SK-N-SH (cell line): ENCODE measurements at regions not wholly inside any gene's neighbourhood (a gene's known extent, or its start where the extent isn't known, plus 50 kb on each side); places are given as distances from the start of the nearest gene placed in this dataset.

Experiments used
- CTCF ChIA-PET: fragments of 300-600, 350-600 bp; formaldehyde crosslinking; extraction: SDS; loops from one replicate; lab custom pipeline; 2021; lab: Yijun Ruan, JAX
- POLR2A ChIA-PET: fragments of 350-600 bp; sonication (Branson Sonifier 250); formaldehyde crosslinking; extraction: SDS; loops from one replicate; lab custom pipeline; 2020; ENCODE audit warnings: antibody characterized with exemption, inconsistent platforms; lab: Yijun Ruan, JAX
- DNase-seq: peaks from one replicate; pipeline ENCODE4 v3.0.0; 2012
- H2AFZ ChIP-seq: fragments of 200-600 bp; sonication (generic); 2 replicates; pipeline ENCODE4 v1.8.1; 2016; ENCODE audit warnings: antibody characterized with exemption, mild to moderate bottlenecking, low read depth
- H3F3A ChIP-seq: fragments of 200-600 bp; sonication (generic); replicated peaks from 2 replicates; pipeline ENCODE3; 2016; ENCODE audit warnings: antibody characterized with exemption, mild to moderate bottlenecking; ENCODE audit not compliant: insufficient read depth
- H3K27ac ChIP-seq, 2 experiments: fragments of 200-500 bp in 1 of 2; fragments of 200-600 bp in 1 of 2; sonication (Bioruptor generic) in 1 of 2; sonication (generic), shearing (Covaris generic) in 1 of 2; 2 replicates each; pipeline versions ENCODE4 v1.5.1 to v1.6.1; 2014 to 2016; ENCODE audit warnings: low read depth in 2 of 2, inconsistent platforms in 1 of 2, low read length in 1 of 2, mild to moderate bottlenecking in 1 of 2, mixed read lengths in 1 of 2
- H3K27me3 ChIP-seq: fragments of 200-600 bp; sonication (generic), shearing (Covaris generic); 2 replicates; pipeline ENCODE4 v1.6.1; 2016; ENCODE audit warnings: mixed run types; ENCODE audit not compliant: insufficient read depth
- H3K36me3 ChIP-seq, 2 experiments: fragments of 200-500 bp in 1 of 2; fragments of 200-600 bp in 1 of 2; sonication (Bioruptor generic) in 1 of 2; sonication (generic) in 1 of 2; replicated peaks in 1 of 2; 2 replicates each; pipeline versions ENCODE3 to v1.5.1; 2014 to 2016; ENCODE audit warnings: low read length in 1 of 2, mild to moderate bottlenecking in 1 of 2; ENCODE audit not compliant: insufficient read depth in 2 of 2, control insufficient read depth in 1 of 2
- H3K4me1 ChIP-seq, 2 experiments: fragments of 200-500 bp in 1 of 2; fragments of 200-600 bp in 1 of 2; sonication (Bioruptor generic) in 1 of 2; sonication (generic), shearing (Covaris generic) in 1 of 2; 2 replicates each; pipeline versions ENCODE4 v1.5.1 to v1.6.1; 2014 to 2016; ENCODE audit warnings: low read depth in 1 of 2, low read length in 1 of 2, mixed run types in 1 of 2; ENCODE audit not compliant: insufficient read depth in 2 of 2, control insufficient read depth in 1 of 2
- H3K4me2 ChIP-seq: fragments of 200-600 bp; sonication (generic), shearing (Covaris generic); 2 replicates; pipeline ENCODE4 v1.6.1; 2017; ENCODE audit warnings: mixed run types
- H3K4me3 ChIP-seq, 2 experiments: fragments of 200-500 bp in 1 of 2; fragments of 200-600 bp in 1 of 2; sonication (Bioruptor generic) in 1 of 2; sonication (generic), shearing (Covaris generic) in 1 of 2; 2 replicates each; pipeline versions ENCODE4 v1.5.1 to v1.8.1; 2014 to 2016; ENCODE audit warnings: low read depth in 2 of 2, inconsistent platforms in 1 of 2, low read length in 1 of 2, mild to moderate bottlenecking in 1 of 2, mixed read lengths in 1 of 2, moderate library complexity in 1 of 2
- H3K79me2 ChIP-seq: fragments of 200-600 bp; sonication (generic); 2 replicates; pipeline ENCODE4 v1.8.1; 2017; ENCODE audit warnings: mild to moderate bottlenecking; ENCODE audit not compliant: insufficient read depth
- H3K9ac ChIP-seq: fragments of 200-600 bp; sonication (generic); 2 replicates; pipeline ENCODE4 v1.6.1; 2017; ENCODE audit warnings: mixed run types
- H3K9me2 ChIP-seq: fragments of 200-600 bp; sonication (generic); 2 replicates; pipeline ENCODE4 v1.6.1; 2017; ENCODE audit warnings: mixed run types
- H3K9me3 ChIP-seq: fragments of 200-600 bp; sonication (generic); 2 replicates; pipeline ENCODE4 v1.6.1; 2017; ENCODE audit warnings: mixed run types, mild to moderate bottlenecking, moderate library complexity
- H4K20me1 ChIP-seq: fragments of 200-600 bp; sonication (generic); 2 replicates; pipeline ENCODE4 v1.6.1; 2017; ENCODE audit warnings: mild to moderate bottlenecking, mixed run types; ENCODE audit not compliant: insufficient read depth
- EP300 ChIP-seq, 2 experiments: IDR thresholded peaks; 2 replicates each; pipeline versions ENCODE4 v1.4.0 to v1.6.1; 2012; ENCODE audit warnings: borderline replicate concordance in 1 of 2, low read depth in 1 of 2, low read length in 1 of 2
- EZH2phosphoT487 ChIP-seq: fragments of 200-600 bp; sonication (generic); IDR thresholded peaks from 2 replicates; pipeline ENCODE4 v1.6.1; 2017; ENCODE audit warnings: low read depth, mixed run types, mild to moderate bottlenecking, antibody characterized with exemption, moderate library complexity, borderline replicate concordance
- FOXJ3 ChIP-seq: sonication (generic); formaldehyde crosslinking; IDR thresholded peaks from 2 replicates; pipeline ENCODE4 v1.5.1; 2020; ENCODE audit warnings: mild to moderate bottlenecking, missing genetic modification reagents
- FOXM1 ChIP-seq: IDR thresholded peaks from 2 replicates; pipeline ENCODE4 v1.4.0; 2012; ENCODE audit warnings: low read depth, mild to moderate bottlenecking
- GABPA ChIP-seq: IDR thresholded peaks from 2 replicates; pipeline ENCODE4 v1.4.0; 2012; ENCODE audit warnings: low read depth, mild to moderate bottlenecking
- GATA2 ChIP-seq: sonication (generic); formaldehyde crosslinking; IDR thresholded peaks from 2 replicates; pipeline ENCODE4 v1.5.0; 2020; ENCODE audit warnings: mild to moderate bottlenecking, missing genetic modification reagents
- MXI1 ChIP-seq: IDR thresholded peaks from 2 replicates; pipeline ENCODE4 v1.6.1; 2012; ENCODE audit warnings: mild to moderate bottlenecking, low read depth, low read length, improper control_type of control experiment
- NFIC ChIP-seq: IDR thresholded peaks from 2 replicates; pipeline ENCODE4 v1.4.0; 2012; ENCODE audit warnings: borderline replicate concordance
- RCOR1 ChIP-seq: fragments of 150-350 bp; IDR thresholded peaks from 2 replicates; pipeline ENCODE4 v1.6.1; 2017; ENCODE audit warnings: antibody characterized with exemption, low read length
- RXRA ChIP-seq: IDR thresholded peaks from 2 replicates; pipeline ENCODE4 v1.4.0; 2012; ENCODE audit warnings: low read depth, mild to moderate bottlenecking, borderline replicate concordance
- SIN3A ChIP-seq: IDR thresholded peaks from 2 replicates; pipeline ENCODE4 v1.6.1; 2012; ENCODE audit warnings: low read depth, mild to moderate bottlenecking, low read length, moderate library complexity, borderline replicate concordance
- TEAD4 ChIP-seq: IDR thresholded peaks from 2 replicates; pipeline ENCODE4 v1.4.0; 2012; ENCODE audit warnings: mild to moderate bottlenecking, borderline replicate concordance; ENCODE audit not compliant: insufficient read depth
- WGBS: methylation state at CpG from one replicate; pipeline ENCODE4 v1.1.6; 2017; ENCODE audit warnings: low lambda C conversion rate; 5-methylcytosine and 5-hydroxymethylcytosine counted together
- TF ChIP-seq, protein P1 (sequence below): fragments of 150-350 bp; IDR thresholded peaks from 2 replicates; pipeline ENCODE4 v1.6.1; 2016; ENCODE audit warnings: mild to moderate bottlenecking, low read depth, low read length
- TF ChIP-seq, protein P2 (sequence below): IDR thresholded peaks from 2 replicates; pipeline ENCODE4 v1.4.0; 2012; ENCODE audit warnings: low read depth
- TF ChIP-seq, protein P3 (sequence below): IDR thresholded peaks from 2 replicates; pipeline ENCODE4; 2012
- TF ChIP-seq, protein P4 (sequence below): fragments of 200-600 bp; sonication (generic); IDR thresholded peaks from 2 replicates; pipeline ENCODE4 v1.6.1; 2017; ENCODE audit warnings: antibody characterized with exemption, mild to moderate bottlenecking, moderate library complexity

DNA sequence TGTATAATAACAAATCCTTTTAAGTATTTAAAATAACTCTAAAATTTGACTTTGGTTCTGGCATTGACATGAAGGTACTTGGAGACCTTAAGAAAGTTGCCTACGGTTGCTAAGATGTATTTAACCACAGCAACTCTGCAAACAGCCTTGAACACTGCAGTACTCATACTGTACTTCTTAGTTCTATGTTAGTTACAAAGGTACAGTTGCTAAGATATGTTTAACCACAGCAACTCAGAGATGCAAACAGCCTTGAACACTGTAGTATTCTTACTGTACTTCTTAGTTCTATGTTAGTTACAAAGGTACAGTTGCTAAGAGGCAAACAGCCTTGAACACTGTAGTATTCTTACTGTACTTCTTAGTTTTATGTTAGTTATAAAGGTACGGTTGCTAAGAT is 268.3 kb upstream of the MIR17HG start:
- no peaks in the 10 kb centered on the region for H3K79me2 ChIP-seq
- H3K9me2 ChIP-seq: no peaks in the 10 kb centered on the region
- no peaks in the 10 kb centered on the region for H4K20me1 ChIP-seq
- H3K9me3 ChIP-seq: no peaks in the 10 kb centered on the region; the same call in 1 of the 2 replicates
- no peak overlapping the region for H2AFZ ChIP-seq
- TF ChIP-seq FOXM1 (no peak), SIN3A (no peak), MXI1 (no peak), GATA2 (CRISPR knock-in tag) (no peak)
- H3F3A ChIP-seq: no peaks in the 10 kb centered on the region
- no peak overlapping the region for H3K27ac ChIP-seq
- H3K4me3 ChIP-seq: no peak overlapping the region
- WGBS: 51% methylated on average over 2 of the region's 2 CpGs
- no peak for DNase-seq
- no peak overlapping the region for H3K9ac ChIP-seq
- no peaks in the 10 kb centered on the region for H3K4me1 ChIP-seq
- H3K4me2 ChIP-seq: no peak overlapping the region
- H3K27me3 ChIP-seq: no peaks in the 10 kb centered on the region
- ChIA-PET POLR2A (no interaction called here), CTCF (interaction anchor here (1.2 to 5.6 kb wide), 3 partner anchors 23 to 105 kb away, joined by 3 to 55 read pairs (median 6); no protein-coding TSS in a partner anchor)
- no peaks in the 10 kb centered on the region for H3K36me3 ChIP-seq

DNA sequence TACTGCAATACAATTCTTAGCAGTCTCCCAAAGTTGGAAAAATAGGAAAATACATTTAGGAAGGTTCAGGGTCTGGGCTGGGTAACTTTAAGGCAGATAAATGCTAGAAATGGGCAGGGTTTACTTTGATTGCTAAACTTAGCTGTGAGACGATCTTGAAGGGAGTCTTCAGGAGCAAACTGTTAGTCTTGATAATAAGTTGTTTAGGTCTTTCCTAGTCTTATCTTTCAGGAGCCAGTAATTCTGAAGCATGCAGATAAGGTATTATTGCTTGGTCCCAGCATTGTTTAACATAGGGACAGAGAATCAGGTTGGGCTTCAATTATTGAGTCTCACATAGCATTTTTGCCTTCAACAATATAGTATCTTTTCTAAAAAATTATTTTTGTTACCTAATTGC is 262.4 kb upstream of the MIR17HG start:
- Histone ChIP-seq H3K27ac (no peak overlapping the region), H3K27me3 (no peaks in the 10 kb centered on the region), H4K20me1 (no peaks in the 10 kb centered on the region), H3K4me3 (no peak overlapping the region)
- DNase-seq: no peak
- TF ChIP-seq EP300 (IDR thresholded peaks at IDR 0.05; ENCODE audit: borderline replicate concordance in 1 of 2, low read depth in 1 of 2, low read length in 1 of 2) (no peak), RCOR1 (no peak), TEAD4 (no peak)
- TF ChIP-seq, protein P1, sequence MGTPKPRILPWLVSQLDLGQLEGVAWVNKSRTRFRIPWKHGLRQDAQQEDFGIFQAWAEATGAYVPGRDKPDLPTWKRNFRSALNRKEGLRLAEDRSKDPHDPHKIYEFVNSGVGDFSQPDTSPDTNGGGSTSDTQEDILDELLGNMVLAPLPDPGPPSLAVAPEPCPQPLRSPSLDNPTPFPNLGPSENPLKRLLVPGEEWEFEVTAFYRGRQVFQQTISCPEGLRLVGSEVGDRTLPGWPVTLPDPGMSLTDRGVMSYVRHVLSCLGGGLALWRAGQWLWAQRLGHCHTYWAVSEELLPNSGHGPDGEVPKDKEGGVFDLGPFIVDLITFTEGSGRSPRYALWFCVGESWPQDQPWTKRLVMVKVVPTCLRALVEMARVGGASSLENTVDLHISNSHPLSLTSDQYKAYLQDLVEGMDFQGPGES: no peak
- TF ChIP-seq, all 33 proteins: peak for 0
- Histone ChIP-seq H2AFZ (no peak overlapping the region), H3K9me3 (no peaks in the 10 kb centered on the region), H3K4me1 (peaks cover 0 to 2% of the 10 kb centered on the region in 2 experiments; a peak in 1 of 4 replicates), H3K36me3 (no peaks in the 10 kb centered on the region), H3K4me2 (no peak overlapping the region), H3K9ac (no peak overlapping the region), H3K79me2 (no peaks in the 10 kb centered on the region), H3K9me2 (no peaks in the 10 kb centered on the region), H3F3A (no peaks in the 10 kb centered on the region)
- 62% methylated on average over 1 of the region's 1 CpG for WGBS
- ChIA-PET POLR2A (no interaction called here), CTCF (interaction anchor here (1.0 kb wide), 1 partner anchor 101 kb away, joined by 3 read pairs; no protein-coding TSS in a partner anchor)

DNA sequence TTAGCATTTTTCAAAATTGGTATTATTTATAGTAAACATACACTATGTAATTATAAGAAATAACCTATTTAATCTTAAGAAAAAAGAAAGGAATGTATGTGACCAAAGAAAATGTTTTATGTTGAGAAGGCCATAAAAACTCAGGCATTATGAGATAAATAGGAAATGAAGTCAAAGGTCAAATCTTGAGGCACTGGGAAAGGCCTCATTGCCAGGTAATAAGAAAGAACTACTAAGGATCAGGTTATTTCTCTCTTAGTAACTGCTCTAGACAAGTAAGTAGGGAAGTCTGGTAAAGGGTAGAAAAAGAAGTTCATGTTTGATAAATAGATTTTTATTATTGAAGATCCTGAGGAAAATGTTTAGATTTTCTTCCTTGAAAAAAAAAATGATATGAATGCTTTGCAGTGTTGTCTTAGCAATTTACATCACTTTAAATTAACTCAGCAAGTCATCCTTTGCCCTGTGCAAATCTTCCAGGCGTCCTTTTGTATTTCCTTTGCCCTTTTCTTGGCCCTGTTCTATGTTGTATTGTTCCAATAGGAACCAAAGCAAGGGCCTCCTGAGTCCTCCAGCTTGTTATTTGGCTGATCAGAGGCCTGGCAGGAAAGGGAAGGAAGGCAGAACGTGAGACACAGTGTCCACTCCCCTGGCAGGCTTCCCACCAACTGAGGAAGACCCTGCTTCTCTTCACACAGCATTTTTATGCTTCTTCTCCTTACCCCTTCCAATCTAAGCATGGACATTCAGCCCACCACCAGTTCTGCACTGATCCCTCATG is 260.4 kb upstream of the MIR17HG start:
- Histone ChIP-seq H3K4me2 (no peak overlapping the region), H3K4me3 (no peak overlapping the region), H3K9ac (no peak overlapping the region), H3K9me3 (no peaks in the 10 kb centered on the region), H3K27ac (no peak overlapping the region), H4K20me1 (no peaks in the 10 kb centered on the region), H3K27me3 (no peaks in the 10 kb centered on the region), H3K79me2 (no peaks in the 10 kb centered on the region), H2AFZ (no peak overlapping the region), H3K9me2 (no peaks in the 10 kb centered on the region), H3K36me3 (no peaks in the 10 kb centered on the region), H3F3A (no peaks in the 10 kb centered on the region), H3K4me1 (peaks cover 0 to 2% of the 10 kb centered on the region in 2 experiments; a peak in 1 of 4 replicates)
- ChIA-PET CTCF (no interaction called here), POLR2A (no interaction called here)
- no peak for DNase-seq
- WGBS: 26% methylated on average over 2 of the region's 2 CpGs
- TF ChIP-seq, protein P2, sequence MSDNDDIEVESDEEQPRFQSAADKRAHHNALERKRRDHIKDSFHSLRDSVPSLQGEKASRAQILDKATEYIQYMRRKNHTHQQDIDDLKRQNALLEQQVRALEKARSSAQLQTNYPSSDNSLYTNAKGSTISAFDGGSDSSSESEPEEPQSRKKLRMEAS: no peak
- TF ChIP-seq NFIC: no peak
- no peak for TF ChIP-seq RXRA
- no peak for TF ChIP-seq EZH2phosphoT487
- TF ChIP-seq, protein P3, sequence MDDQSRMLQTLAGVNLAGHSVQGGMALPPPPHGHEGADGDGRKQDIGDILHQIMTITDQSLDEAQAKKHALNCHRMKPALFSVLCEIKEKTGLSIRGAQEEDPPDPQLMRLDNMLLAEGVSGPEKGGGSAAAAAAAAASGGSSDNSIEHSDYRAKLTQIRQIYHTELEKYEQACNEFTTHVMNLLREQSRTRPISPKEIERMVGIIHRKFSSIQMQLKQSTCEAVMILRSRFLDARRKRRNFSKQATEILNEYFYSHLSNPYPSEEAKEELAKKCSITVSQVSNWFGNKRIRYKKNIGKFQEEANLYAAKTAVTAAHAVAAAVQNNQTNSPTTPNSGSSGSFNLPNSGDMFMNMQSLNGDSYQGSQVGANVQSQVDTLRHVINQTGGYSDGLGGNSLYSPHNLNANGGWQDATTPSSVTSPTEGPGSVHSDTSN: no peak
- TF ChIP-seq FOXJ3 (CRISPR knock-in tag): no peak
- TF ChIP-seq, protein P4, sequence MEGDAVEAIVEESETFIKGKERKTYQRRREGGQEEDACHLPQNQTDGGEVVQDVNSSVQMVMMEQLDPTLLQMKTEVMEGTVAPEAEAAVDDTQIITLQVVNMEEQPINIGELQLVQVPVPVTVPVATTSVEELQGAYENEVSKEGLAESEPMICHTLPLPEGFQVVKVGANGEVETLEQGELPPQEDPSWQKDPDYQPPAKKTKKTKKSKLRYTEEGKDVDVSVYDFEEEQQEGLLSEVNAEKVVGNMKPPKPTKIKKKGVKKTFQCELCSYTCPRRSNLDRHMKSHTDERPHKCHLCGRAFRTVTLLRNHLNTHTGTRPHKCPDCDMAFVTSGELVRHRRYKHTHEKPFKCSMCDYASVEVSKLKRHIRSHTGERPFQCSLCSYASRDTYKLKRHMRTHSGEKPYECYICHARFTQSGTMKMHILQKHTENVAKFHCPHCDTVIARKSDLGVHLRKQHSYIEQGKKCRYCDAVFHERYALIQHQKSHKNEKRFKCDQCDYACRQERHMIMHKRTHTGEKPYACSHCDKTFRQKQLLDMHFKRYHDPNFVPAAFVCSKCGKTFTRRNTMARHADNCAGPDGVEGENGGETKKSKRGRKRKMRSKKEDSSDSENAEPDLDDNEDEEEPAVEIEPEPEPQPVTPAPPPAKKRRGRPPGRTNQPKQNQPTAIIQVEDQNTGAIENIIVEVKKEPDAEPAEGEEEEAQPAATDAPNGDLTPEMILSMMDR: no peak
- no peak for TF ChIP-seq GABPA
- TF ChIP-seq, all 33 proteins: peak for 0
